Endothelial cell of umbilical vein (primary cell): ENCODE measurements at regions not wholly inside any gene's neighbourhood (a gene's known extent, or its start where the extent isn't known, plus 50 kb on each side); places are given as distances from the start of the nearest gene placed in this dataset.

Source experiments
- BruUV-seq: library from RNA; stranded (reverse); fragments of 400-500 nt; replicated peaks from 2 replicates; lab custom pipeline; 2021; lab: Mats Ljungman, UMichigan
- CTCF ChIA-PET: fragments of 300-600, 350-600 bp; sonication (Branson Sonifier 250); formaldehyde crosslinking; loops from one replicate; lab custom pipeline; 2021; ENCODE audit warnings: antibody characterized with exemption, inconsistent platforms; lab: Charles Lee
- POLR2A ChIA-PET: fragments of 300-600, 350-600 bp; sonication (Branson Sonifier 250); formaldehyde crosslinking; loops from one replicate; lab custom pipeline; 2021; ENCODE audit warnings: antibody characterized with exemption, inconsistent platforms; lab: Charles Lee
- DNase-seq: peaks from one replicate; pipeline ENCODE4 v3.0.0-alpha.2; 2011; ENCODE audit warnings: low read depth, low spot score
- FAIRE-seq: peaks from 2 replicates; lab custom pipeline; 2011; peaks lifted over from hg19 to GRCh38; lab: Jason Lieb, UNC
- H2AFZ ChIP-seq: 2 replicates; pipeline ENCODE4 v1.6.0; 2012; ENCODE audit warnings: low read depth, low read length, control low read depth, inconsistent platforms
- H3K27ac ChIP-seq: 2 replicates; pipeline ENCODE4 v1.5.1; 2011; ENCODE audit warnings: low read depth, mild to moderate bottlenecking, control low read depth, low read length, moderate library complexity; ENCODE audit not compliant: insufficient read depth
- H3K27me3 ChIP-seq, 2 experiments: 2 replicates each; pipeline versions ENCODE4 v1.6.0 to v1.6.1; 2011; ENCODE audit warnings: low read length in 2 of 2, mixed read lengths in 1 of 2; ENCODE audit not compliant: control insufficient read depth in 2 of 2, insufficient read depth in 2 of 2
- H3K36me3 ChIP-seq, 2 experiments: 2 replicates in 1 of 2; 3 replicates in 1 of 2; pipeline ENCODE4 v1.5.1; 2011; ENCODE audit warnings: low read length in 2 of 2, mild to moderate bottlenecking in 1 of 2, moderate library complexity in 1 of 2; ENCODE audit not compliant: control insufficient read depth in 2 of 2, insufficient read depth in 2 of 2; ENCODE audit errors: extremely low read depth in 1 of 2
- H3K4me1 ChIP-seq: 3 replicates; pipeline ENCODE4 v1.5.1; 2011; ENCODE audit warnings: mild to moderate bottlenecking, low read length; ENCODE audit not compliant: control insufficient read depth, insufficient read depth; ENCODE audit errors: extremely low read depth
- H3K4me2 ChIP-seq: 2 replicates; pipeline ENCODE4 v1.6.1; 2011; ENCODE audit warnings: low read length, control low read depth, mixed read lengths; ENCODE audit not compliant: insufficient read depth
- H3K4me3 ChIP-seq, 3 experiments: fragments of 200-600 bp in 1 of 3; sonication (generic), shearing (Covaris generic) in 1 of 3; replicated peaks in 1 of 3; 2 replicates each; pipeline ENCODE4 v1.5.1; 2011 to 2016; ENCODE audit warnings: control low read depth in 3 of 3, low read length in 3 of 3, mild to moderate bottlenecking in 2 of 3, inconsistent platforms in 1 of 3, low read depth in 1 of 3, moderate library complexity in 1 of 3; ENCODE audit not compliant: insufficient read depth in 1 of 3
- H3K79me2 ChIP-seq: 2 replicates; pipeline ENCODE4 v1.6.0; 2012; ENCODE audit warnings: low read length, inconsistent platforms; ENCODE audit not compliant: control insufficient read depth, insufficient read depth
- H3K9ac ChIP-seq: replicated peaks from 2 replicates; pipeline ENCODE3; 2011; ENCODE audit warnings: low read length, control low read depth; ENCODE audit not compliant: insufficient read depth; ENCODE audit errors: extremely low read depth
- H3K9me1 ChIP-seq: replicated peaks from 3 replicates; pipeline ENCODE4 v1.6.0; 2011; ENCODE audit warnings: mild to moderate bottlenecking, low read length; ENCODE audit not compliant: control insufficient read depth, insufficient read depth; ENCODE audit errors: extremely low read depth
- H3K9me3 ChIP-seq: replicated peaks from 2 replicates; pipeline ENCODE4 v1.5.1; 2012; ENCODE audit warnings: low read length, inconsistent platforms; ENCODE audit not compliant: control insufficient read depth, insufficient read depth
- H4K20me1 ChIP-seq: replicated peaks from 2 replicates; pipeline ENCODE3; 2011; ENCODE audit warnings: mild to moderate bottlenecking, low read length; ENCODE audit not compliant: control insufficient read depth, insufficient read depth; ENCODE audit errors: extremely low read depth
- CTCF ChIP-seq, 2 donors: IDR thresholded peaks; 1 replicate in 1 of 2; 2 replicates in 1 of 2; pipeline ENCODE4 v1.5.1; 2011; ENCODE audit warnings: low read length in 2 of 2, mild to moderate bottlenecking in 2 of 2, moderate library complexity in 2 of 2, control low read depth in 1 of 2, inconsistent platforms in 1 of 2, low read depth in 1 of 2; ENCODE audit not compliant: insufficient read depth in 1 of 2; ENCODE audit errors: extremely low read depth in 1 of 2
- EZH2 ChIP-seq: IDR thresholded peaks from 2 replicates; pipeline ENCODE4 v1.6.1; 2012; ENCODE audit warnings: borderline replicate concordance, low read depth, mild to moderate bottlenecking, moderate library complexity, low read length, inconsistent platforms; ENCODE audit not compliant: severe bottlenecking
- FOS ChIP-seq: IDR thresholded peaks from 2 replicates; pipeline ENCODE4 v1.6.1; 2011; ENCODE audit warnings: mild to moderate bottlenecking, low read length, moderate library complexity, borderline replicate concordance; ENCODE audit not compliant: insufficient read depth
- GATA2 ChIP-seq: IDR thresholded peaks from 2 replicates; pipeline ENCODE4 v1.7.0; 2011; ENCODE audit warnings: low read depth, mild to moderate bottlenecking, moderate library complexity, mixed read lengths, low read length; ENCODE audit not compliant: insufficient read length, insufficient read depth
- JUN ChIP-seq: IDR thresholded peaks from 2 replicates; pipeline ENCODE4 v1.6.1; 2011; ENCODE audit warnings: borderline replicate concordance, low read depth; ENCODE audit not compliant: insufficient read length, insufficient read depth
- POLR2A ChIP-seq: IDR thresholded peaks from 2 replicates; pipeline ENCODE4 v1.6.1; 2012; ENCODE audit warnings: low read depth, mild to moderate bottlenecking, control low read depth, low read length
- dilution Hi-C: fragments of 300-500 bp; cut with MboI; formaldehyde crosslinking; loops from one replicate; pipeline ENCODE4 v1.15.0; 2019; ENCODE audit warnings: low sequenced_read_pairs; ENCODE audit not compliant: extremely low pct_ligation_motif_present
- intact Hi-C: fragments of 100-400 bp; cut with micrococcal nuclease; formaldehyde crosslinking; loops from one replicate; pipeline ENCODE4 v1.10.0; 2022
- TF ChIP-seq, protein P1 (sequence below): IDR thresholded peaks from 2 replicates; pipeline ENCODE4 v1.6.1; 2011; ENCODE audit not compliant: insufficient read depth, insufficient read length

- Histone ChIP-seq H3K36me3 (no peaks in the 10 kb centered on the region), H3K4me1 (peaks cover 14% of the 10 kb centered on the region), H2AFZ (no peak overlapping the region), H3K4me3 (no peak overlapping the region), H4K20me1 (no peaks in the 10 kb centered on the region), H3K27ac (no peak overlapping the region), H3K27me3 (peaks cover 0 to 2% of the 10 kb centered on the region in 2 experiments), H3K79me2 (no peaks in the 10 kb centered on the region), H3K4me2 (no peak overlapping the region), H3K9me3 (no peaks in the 10 kb centered on the region), H3K9me1 (no peaks in the 10 kb centered on the region), H3K9ac (no peak overlapping the region)
- intact Hi-C loops, result loop anchor here (5.0 to 10.0 kb wide), 5 partner anchors 132 to 553 kb away; partner anchors contain the start of gene KCNN2
- ChIA-PET POLR2A (no interaction called here), CTCF (interaction anchor here (0.9 kb wide), 1 partner anchor 127 kb away, joined by 3 read pairs; no protein-coding TSS in a partner anchor)
- TF ChIP-seq, protein P1, sequence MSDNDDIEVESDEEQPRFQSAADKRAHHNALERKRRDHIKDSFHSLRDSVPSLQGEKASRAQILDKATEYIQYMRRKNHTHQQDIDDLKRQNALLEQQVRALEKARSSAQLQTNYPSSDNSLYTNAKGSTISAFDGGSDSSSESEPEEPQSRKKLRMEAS, result no peak
- peak; percentile 24 for TF ChIP-seq FOS
- no peak for TF ChIP-seq JUN
- TF ChIP-seq POLR2A, result no peak
- no peak for TF ChIP-seq EZH2
- FAIRE-seq (no peak), DNase-seq (no peak)
- no TSS peak for BruUV-seq
- dilution Hi-C loops, result no loop called here
Observed at GRCh38 chr5:113808956-113809355, 295.5 kb downstream of the YTHDC2 start.

DNA sequence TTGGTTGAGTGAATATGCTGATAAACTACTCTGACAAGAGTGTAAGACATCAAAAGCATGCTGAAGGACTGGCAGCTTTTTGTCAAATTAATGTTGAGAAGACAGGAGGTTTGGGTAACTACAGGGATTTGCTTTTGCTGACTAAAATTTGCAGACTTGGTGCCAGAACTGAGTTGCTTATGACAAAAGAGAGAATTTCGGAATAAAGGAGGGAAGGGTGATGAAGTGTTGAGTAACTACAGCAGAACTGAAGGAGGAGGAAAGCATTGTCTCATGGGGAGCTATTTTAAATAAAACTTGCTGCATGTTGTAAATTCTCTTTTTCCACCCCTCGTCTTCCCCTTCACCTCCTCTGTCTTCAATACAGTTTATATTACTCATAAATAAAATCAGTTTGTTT is 296.1 kb downstream of the YTHDC2 start:
- peaks cover 14% of the 10 kb centered on the region for H3K4me1 ChIP-seq
- FAIRE-seq, result no peak
- intact Hi-C loops, result loop anchor here (5.0 to 10.0 kb wide), 5 partner anchors 132 to 553 kb away; partner anchors contain the start of gene KCNN2
- no peak overlapping the region for H3K9ac ChIP-seq
- H3K9me1 ChIP-seq, result no peaks in the 10 kb centered on the region
- dilution Hi-C loops, result no loop called here
- no peaks in the 10 kb centered on the region for H4K20me1 ChIP-seq
- ChIA-PET CTCF (interaction anchor here (0.9 kb wide), 1 partner anchor 128 kb away, joined by 3 read pairs; no protein-coding TSS in a partner anchor), POLR2A (no interaction called here)
- TF ChIP-seq, protein P1, result no peak
- TF ChIP-seq CTCF (IDR thresholded peaks at IDR 0.05; ENCODE audit: extremely low read depth in 1 of 2, insufficient read depth in 1 of 2, low read depth in 1 of 2, low read length in 2 of 2), result no peak
- no peak for TF ChIP-seq EZH2
- TF ChIP-seq GATA2, result no peak
- no peak for TF ChIP-seq POLR2A
- no peak for TF ChIP-seq JUN
- no peak for TF ChIP-seq FOS
- peaks cover 0 to 2% of the 10 kb centered on the region in 2 experiments for H3K27me3 ChIP-seq
- no TSS peak for BruUV-seq
- no peak overlapping the region for H3K27ac ChIP-seq
- no peaks in the 10 kb centered on the region for H3K79me2 ChIP-seq
- H2AFZ ChIP-seq, result no peak overlapping the region
- DNase-seq, result no peak
- no peak overlapping the region for H3K4me3 ChIP-seq
- H3K36me3 ChIP-seq, result no peaks in the 10 kb centered on the region
- H3K4me2 ChIP-seq, result no peak overlapping the region
- no peaks in the 10 kb centered on the region for H3K9me3 ChIP-seq
